ENCODE measurements at regions not wholly inside any gene's neighbourhood (a gene's known extent, or its start where the extent isn't known, plus 50 kb on each side); places are given as distances from the start of the nearest gene placed in this dataset.

- no peak for DNase-seq (ENCODE audit: low spot score)
These were observed 71.0 kb upstream of the SYNPR start for GRCh38 chr3:63207066-63207590.

- no peak for DNase-seq (ENCODE audit: low spot score)
These were observed 50.0 kb upstream of the SYNPR start for GRCh38 chr3:63228087-63228486.

Small RNAs in the stretch of these regions (small RNA-seq; reads per million reads assigned to genes)
- 0 reads per million in 2 experiments for gene UBL5P3

All from SK-N-DZ (cell line).